KMS-11 (cell line): ENCODE measurements at regions not wholly inside any gene's neighbourhood (a gene's known extent, or its start where the extent isn't known, plus 50 kb on each side); places are given as distances from the start of the nearest gene placed in this dataset.

Source experiments
- H2AFZ ChIP-seq: fragments of 200-600 bp; sonication (generic); 2 replicates; pipeline ENCODE4 v1.6.1; 2016; ENCODE audit warnings: antibody characterized with exemption, mixed run types, low read depth
- H3K27ac ChIP-seq: fragments of 200-600 bp; sonication (generic); 2 replicates; pipeline ENCODE4 v1.6.1; 2016; ENCODE audit warnings: mild to moderate bottlenecking, mixed run types
- H3K27me3 ChIP-seq: fragments of 200-600 bp; sonication (generic); 2 replicates; pipeline ENCODE4 v1.6.1; 2017; ENCODE audit warnings: mild to moderate bottlenecking, low read depth, mixed run types, moderate library complexity; ENCODE audit not compliant: insufficient read depth
- H3K36me3 ChIP-seq: fragments of 200-600 bp; sonication (generic); 2 replicates; pipeline ENCODE4 v1.6.1; 2017; ENCODE audit warnings: mild to moderate bottlenecking, mixed run types; ENCODE audit not compliant: insufficient read depth
- H3K4me1 ChIP-seq: fragments of 200-600 bp; sonication (generic); 2 replicates; pipeline ENCODE4 v1.6.1; 2016; ENCODE audit warnings: mild to moderate bottlenecking, low read depth, mixed run types; ENCODE audit not compliant: poor library complexity, severe bottlenecking
- H3K4me2 ChIP-seq: fragments of 200-600 bp; sonication (generic); 2 replicates; pipeline ENCODE4 v1.7.0; 2016; ENCODE audit warnings: mild to moderate bottlenecking, mixed run types
- H3K4me3 ChIP-seq: fragments of 200-600 bp; sonication (generic); IDR thresholded peaks from 2 replicates; pipeline ENCODE4 v1.6.1; 2017; ENCODE audit warnings: low read depth, low read length, mixed read lengths; ENCODE audit not compliant: insufficient read depth
- H3K79me2 ChIP-seq: fragments of 200-600 bp; sonication (generic); 2 replicates; pipeline ENCODE4 v1.6.1; 2016; ENCODE audit warnings: low read depth, mixed run types; ENCODE audit not compliant: insufficient read depth
- H3K9ac ChIP-seq: fragments of 200-600 bp; sonication (generic); 2 replicates; pipeline ENCODE4 v1.6.1; 2016; ENCODE audit warnings: mild to moderate bottlenecking, mixed run types
- H4K20me1 ChIP-seq: fragments of 200-600 bp; sonication (generic); 2 replicates; pipeline ENCODE4 v1.6.1; 2016; ENCODE audit warnings: mild to moderate bottlenecking, mixed run types; ENCODE audit not compliant: insufficient read depth
- TF ChIP-seq, protein P1 (sequence below): fragments of 200-600 bp; sonication (generic); conservative IDR thresholded peaks from 2 replicates; pipeline ENCODE4 v1.6.1; 2017; ENCODE audit warnings: low read depth, mild to moderate bottlenecking, antibody characterized with exemption, low read length, moderate library complexity, mixed read lengths

GRCh38 chr2:64219149-64219548 is 74.9 kb upstream of the PELI1 start:
- Histone ChIP-seq H3K36me3 (no peaks in the 10 kb centered on the region), H4K20me1 (no peaks in the 10 kb centered on the region), H3K9ac (no peak overlapping the region), H3K27ac (no peak overlapping the region), H3K27me3 (no peaks in the 10 kb centered on the region), H3K4me2 (no peak overlapping the region), H3K4me1 (peaks cover 55% of the 10 kb centered on the region), H3K4me3 (no peak overlapping the region), H3K79me2 (no peaks in the 10 kb centered on the region), H2AFZ (no peak overlapping the region)
- TF ChIP-seq, protein P1, sequence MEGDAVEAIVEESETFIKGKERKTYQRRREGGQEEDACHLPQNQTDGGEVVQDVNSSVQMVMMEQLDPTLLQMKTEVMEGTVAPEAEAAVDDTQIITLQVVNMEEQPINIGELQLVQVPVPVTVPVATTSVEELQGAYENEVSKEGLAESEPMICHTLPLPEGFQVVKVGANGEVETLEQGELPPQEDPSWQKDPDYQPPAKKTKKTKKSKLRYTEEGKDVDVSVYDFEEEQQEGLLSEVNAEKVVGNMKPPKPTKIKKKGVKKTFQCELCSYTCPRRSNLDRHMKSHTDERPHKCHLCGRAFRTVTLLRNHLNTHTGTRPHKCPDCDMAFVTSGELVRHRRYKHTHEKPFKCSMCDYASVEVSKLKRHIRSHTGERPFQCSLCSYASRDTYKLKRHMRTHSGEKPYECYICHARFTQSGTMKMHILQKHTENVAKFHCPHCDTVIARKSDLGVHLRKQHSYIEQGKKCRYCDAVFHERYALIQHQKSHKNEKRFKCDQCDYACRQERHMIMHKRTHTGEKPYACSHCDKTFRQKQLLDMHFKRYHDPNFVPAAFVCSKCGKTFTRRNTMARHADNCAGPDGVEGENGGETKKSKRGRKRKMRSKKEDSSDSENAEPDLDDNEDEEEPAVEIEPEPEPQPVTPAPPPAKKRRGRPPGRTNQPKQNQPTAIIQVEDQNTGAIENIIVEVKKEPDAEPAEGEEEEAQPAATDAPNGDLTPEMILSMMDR: no peak

DNA sequence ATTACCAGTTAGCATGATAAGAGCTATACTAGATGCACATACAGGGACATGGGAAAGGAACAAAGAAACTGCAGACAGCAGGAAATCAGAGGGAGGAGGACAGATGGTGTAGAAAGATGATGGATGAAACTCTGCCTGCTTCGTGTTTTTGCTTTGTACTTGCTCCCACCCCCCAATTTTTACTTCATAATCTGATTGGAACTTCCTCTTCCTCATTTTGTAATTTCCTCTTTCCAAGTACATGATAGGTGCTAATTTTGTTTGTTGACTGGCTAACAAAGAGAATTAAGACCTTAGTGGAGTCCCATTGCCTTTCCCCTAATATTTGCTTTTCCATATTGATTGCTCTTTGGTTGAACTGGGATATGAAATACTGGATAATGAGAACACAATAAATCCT is 76.0 kb upstream of the PELI1 start:
- TF ChIP-seq, protein P1: no peak
- H3K4me1 ChIP-seq: peaks cover 44% of the 10 kb centered on the region

DNA sequence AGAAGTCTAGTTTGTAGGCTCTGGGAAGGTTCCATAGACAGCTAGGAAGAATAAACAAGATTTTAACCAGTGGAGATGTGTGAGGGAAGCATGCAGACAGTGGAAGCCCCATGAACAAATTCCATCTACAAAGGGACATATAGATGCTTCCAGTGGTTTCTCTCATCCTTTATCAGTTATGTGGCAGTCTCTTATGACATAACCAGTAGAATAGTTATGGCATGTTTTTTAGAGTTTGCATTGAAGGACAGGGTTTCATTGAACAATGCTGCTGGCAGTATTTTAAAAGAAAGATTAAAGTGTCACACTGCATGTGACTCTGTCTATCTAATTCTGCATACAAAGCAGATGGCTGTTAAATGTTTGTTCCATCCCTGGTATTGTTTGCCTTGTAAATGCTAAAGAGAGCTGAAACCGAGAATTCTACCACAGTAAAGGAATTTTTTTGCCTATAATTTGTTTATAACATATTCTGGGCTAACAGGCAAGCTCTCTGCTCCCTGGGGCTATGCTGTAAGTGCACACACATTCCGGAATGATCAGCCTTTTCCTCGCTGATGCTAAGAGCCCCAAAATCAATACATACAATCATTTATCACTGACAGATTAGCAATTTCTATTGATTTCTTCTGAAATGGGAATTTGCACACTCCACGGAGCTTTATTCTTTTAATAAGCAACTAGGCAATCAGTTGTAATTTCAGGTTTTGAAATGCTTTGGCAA is 76.8 kb upstream of the PELI1 start:
- H3K27me3 ChIP-seq: no peaks in the 10 kb centered on the region
- H2AFZ ChIP-seq: no peak overlapping the region
- no peak overlapping the region for H3K4me2 ChIP-seq
- no peak overlapping the region for H3K9ac ChIP-seq
- no peaks in the 10 kb centered on the region for H3K36me3 ChIP-seq
- TF ChIP-seq, protein P1: no peak
- no peaks in the 10 kb centered on the region for H4K20me1 ChIP-seq
- H3K27ac ChIP-seq: no peak overlapping the region
- no peak overlapping the region for H3K4me3 ChIP-seq
- H3K4me1 ChIP-seq: peaks cover 36% of the 10 kb centered on the region
- H3K79me2 ChIP-seq: no peaks in the 10 kb centered on the region

More for the DNA sequence above, 76.0 kb upstream of the PELI1 start:
- Histone ChIP-seq H3K36me3 (no peaks in the 10 kb centered on the region), H2AFZ (no peak overlapping the region), H3K79me2 (no peaks in the 10 kb centered on the region), H4K20me1 (no peaks in the 10 kb centered on the region), H3K4me3 (no peak overlapping the region), H3K27me3 (no peaks in the 10 kb centered on the region), H3K9ac (no peak overlapping the region), H3K4me2 (no peak overlapping the region), H3K27ac (no peak overlapping the region)

GRCh38 chr2:64221935-64222334 is 77.7 kb upstream of the PELI1 start:
- H3K4me3 ChIP-seq: no peak overlapping the region
- H3K4me1 ChIP-seq: peaks cover 30% of the 10 kb centered on the region
- no peak overlapping the region for H3K27ac ChIP-seq
- H3K9ac ChIP-seq: no peak overlapping the region
- no peaks in the 10 kb centered on the region for H3K27me3 ChIP-seq
- no peaks in the 10 kb centered on the region for H3K79me2 ChIP-seq
- TF ChIP-seq, protein P1: no peak
- H4K20me1 ChIP-seq: no peaks in the 10 kb centered on the region
- no peak overlapping the region for H3K4me2 ChIP-seq
- H2AFZ ChIP-seq: no peak overlapping the region
- H3K36me3 ChIP-seq: no peaks in the 10 kb centered on the region
